ENCODE measurements at regions not wholly inside any gene's neighbourhood (a gene's known extent, or its start where the extent isn't known, plus 50 kb on each side); places are given as distances from the start of the nearest gene placed in this dataset.
"Not testable (repeated sequence)": the region's sequence is repeated elsewhere in the genome, so short reads cannot be mapped to it uniquely, and the experiment has no call there.

DNA sequence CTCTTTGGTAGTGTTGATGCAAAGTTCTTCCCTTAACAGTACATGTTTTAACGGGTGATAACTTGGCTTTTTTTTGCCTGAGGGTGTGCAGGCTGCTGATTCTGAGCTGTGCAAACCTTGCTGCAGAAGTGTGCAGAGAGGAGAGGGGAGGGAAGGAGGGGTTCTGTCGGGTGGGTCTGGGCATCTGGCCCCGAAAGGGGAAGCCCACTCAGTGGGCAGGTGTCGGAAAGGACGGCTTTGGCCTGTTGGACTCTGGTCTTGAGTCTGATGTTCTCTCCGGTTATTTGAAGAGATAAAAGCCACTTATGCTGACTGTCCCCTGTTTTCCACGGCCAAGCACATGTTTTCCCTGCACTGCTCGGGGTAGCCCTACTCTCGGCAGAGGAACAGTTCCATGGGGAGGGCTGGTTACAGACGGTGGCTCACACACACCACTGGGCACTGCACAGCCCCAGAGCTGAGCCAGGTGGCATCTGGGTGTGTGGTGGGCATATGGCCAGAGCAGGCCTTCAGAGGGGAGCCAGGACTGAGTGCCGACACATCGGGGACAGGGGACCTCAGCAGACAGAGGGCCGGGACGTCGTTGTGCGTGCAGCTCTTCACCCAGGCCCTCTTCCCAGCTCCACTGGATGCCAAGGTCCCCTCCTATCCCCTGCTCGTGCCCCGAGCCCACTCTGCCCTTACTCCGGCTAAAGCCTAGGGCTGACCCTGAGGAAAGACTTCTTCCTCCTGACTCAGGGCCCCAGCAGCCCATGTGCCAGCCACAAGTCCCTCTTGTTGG lies 93.2 kb downstream of the TEX29 start:
- DNase-seq = no peak

DNA sequence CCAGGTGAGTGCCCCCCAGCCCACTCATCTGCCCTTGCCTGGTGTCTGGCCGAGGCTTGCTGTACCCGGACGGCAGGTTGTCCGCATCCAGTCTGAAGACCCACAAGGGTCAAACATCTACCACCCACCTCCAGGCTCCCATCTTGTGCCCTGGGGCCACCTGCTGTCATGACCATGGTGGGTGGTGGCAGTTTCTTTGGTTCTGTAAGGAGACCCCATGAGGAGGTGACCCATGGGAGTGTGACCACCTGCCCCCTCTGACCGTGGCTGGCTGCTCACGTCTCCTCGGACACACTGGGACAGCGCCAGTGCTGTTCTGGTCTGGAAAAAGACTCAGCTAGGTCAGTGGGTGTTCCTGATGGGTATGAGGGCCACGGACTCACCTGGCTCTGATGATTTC lies 93.9 kb downstream of the TEX29 start:
- DNase-seq = no peak

DNA sequence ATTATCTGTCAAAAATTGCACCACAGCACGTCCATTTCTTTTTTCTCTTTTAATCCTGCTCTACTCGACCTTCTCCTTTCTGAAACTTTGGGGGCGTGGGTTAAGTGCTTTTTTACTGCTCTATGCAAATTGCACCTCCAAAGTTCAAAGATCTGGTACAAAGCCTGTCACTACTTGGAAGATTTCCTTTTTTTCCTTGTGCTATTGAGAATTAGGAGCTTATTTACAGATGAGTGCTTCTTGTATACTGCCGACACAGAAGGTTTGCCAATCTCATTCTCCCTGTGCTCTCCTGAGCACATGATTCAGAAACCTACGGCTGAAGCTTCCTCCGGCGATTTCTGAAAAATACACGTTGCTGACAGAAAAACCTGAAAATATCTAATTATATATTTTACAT lies 94.8 kb downstream of the TEX29 start:
- DNase-seq = no peak

DNA sequence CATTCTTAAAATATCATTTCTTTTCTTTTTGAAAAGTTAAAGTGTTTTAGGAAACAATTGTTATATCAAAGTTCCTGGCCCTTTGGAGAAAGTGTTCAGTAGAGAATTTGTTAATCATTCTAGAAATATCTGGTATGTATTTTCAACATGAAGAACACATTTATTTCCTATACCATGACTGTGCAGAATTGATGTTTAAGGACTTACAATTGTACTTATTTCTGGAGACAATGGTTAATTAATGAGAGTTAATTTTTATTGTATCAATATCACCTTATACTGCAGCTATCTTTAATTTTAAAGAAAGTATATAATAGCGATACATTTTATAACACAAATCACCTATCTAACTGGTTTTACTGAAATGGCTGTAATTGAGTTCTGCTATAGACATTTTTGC lies 95.3 kb downstream of the TEX29 start:
- DNase-seq = no peak

DNA sequence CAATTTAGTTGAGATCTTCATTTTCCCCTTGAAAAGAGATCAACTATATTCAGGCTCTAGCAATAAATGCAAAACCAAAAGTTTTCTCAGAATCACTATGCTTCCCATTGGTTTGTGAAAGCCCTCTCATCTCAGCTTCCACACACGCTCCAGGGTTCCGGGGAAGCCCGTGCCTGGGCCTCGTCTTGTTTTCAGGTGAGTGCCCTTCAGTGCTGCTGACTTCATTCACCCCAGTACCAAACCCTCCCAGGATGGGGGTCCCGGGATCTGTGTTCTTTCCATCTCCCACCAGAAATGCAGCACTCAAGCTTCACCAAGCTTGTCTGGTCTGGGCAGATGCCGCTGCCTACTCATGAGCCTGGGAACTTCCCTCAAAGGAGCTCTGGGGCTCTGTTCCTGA lies 97.7 kb downstream of the TEX29 start:
- DNase-seq = no peak

DNA sequence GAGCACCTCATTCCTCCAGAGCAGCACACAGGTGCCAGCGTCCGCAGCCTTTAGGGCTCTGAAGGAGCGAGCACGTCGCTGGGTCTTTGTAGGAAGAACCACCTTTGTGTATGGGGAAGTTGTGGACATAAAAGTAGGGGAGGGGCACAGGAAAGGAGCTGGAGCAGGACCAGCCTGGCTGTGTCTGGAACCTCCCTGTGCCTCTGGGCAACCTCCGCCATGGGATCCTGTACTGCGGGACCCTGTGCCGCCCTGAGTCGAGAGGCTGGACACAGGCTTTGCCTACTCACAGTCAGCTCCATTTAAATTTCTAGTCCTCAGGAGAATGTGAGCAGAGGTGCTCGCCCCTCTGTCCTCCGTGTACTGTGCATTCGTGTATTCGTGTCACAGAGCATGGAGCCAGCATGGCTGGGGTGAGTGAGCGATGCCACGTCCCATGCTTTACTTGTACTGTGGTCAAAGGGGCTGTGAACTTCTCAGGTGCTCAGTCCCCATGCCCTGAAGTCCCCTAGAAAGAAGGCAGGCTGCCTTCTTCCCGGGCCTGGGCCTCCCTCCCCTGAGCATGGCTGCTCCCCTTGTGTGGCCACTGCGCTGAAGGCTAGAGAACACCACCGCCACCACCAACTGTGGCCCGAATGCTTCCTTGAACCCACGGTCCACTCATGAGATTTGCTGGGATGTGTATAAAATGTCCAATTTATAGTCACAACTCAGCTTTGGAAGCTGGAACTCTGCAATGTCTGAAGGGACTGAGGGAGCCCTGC lies 99.9 kb downstream of the TEX29 start:
- no peak for DNase-seq

- no peak for DNase-seq
Observed at GRCh38 chr13:111421216-111421615, 100.8 kb downstream of the TEX29 start.

GRCh38 chr13:111422348-111422747 lies 101.9 kb downstream of the TEX29 start:
- DNase-seq = no peak

GRCh38 chr13:111423168-111423785 lies 102.8 kb downstream of the TEX29 start:
- no peak for DNase-seq

GRCh38 chr13:111424134-111424533 lies 103.7 kb downstream of the TEX29 start:
- DNase-seq = no peak

DNA sequence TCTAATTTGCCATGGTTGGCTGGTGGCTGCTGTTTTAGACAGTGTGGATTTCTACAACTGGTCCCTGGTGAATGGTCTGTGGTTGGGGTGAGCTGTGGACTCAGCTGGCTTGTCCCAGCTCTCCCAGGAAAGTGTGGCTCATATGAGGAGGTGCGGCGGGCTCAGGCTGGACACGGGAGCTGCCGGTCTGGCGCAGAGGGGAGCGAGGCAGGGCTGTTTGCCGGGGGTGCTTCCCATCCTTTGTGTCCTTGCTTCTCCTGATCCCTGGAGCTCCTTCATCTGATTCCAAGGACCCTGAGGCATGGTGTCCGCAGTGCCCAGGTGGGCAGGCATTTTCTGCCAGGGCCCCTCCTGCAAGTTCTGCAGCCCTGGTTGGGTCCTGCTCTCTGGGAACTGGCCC lies 104.9 kb downstream of the TEX29 start:
- no peak for DNase-seq

GRCh38 chr13:111429064-111429558 lies 108.7 kb downstream of the TEX29 start:
- DNase-seq = peak; percentile 4

GRCh38 chr13:111431206-111431605 lies 110.8 kb downstream of the TEX29 start:
- DNase-seq = no peak

GRCh38 chr13:111434578-111435159 lies 114.2 kb downstream of the TEX29 start:
- no peak for DNase-seq

DNA sequence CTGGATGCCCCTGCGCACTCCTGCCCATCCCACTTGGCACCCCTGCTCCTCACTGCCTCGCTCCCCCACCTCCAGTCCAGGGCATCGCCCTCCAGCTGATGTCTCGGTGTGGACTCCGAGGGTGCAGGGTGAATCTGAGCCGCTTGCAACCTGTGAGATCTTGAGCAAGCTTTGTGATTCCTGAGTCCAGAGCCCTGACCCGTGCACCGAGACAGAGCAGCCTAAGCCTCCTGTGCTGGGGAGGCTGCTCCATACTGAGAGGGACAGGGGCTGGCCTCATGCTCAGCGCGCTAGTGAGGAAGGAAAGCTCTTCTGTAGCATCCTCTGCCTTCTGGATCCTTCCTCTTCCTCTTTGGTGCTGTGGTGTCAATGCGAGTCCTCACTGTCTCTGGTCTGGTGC lies 116.0 kb downstream of the TEX29 start:
- no peak for DNase-seq

- DNase-seq = no peak
Observed at GRCh38 chr13:111437417-111437816, 117.0 kb downstream of the TEX29 start.

- no peak for DNase-seq
Observed at GRCh38 chr13:111437856-111438547, 117.6 kb downstream of the TEX29 start.

DNA sequence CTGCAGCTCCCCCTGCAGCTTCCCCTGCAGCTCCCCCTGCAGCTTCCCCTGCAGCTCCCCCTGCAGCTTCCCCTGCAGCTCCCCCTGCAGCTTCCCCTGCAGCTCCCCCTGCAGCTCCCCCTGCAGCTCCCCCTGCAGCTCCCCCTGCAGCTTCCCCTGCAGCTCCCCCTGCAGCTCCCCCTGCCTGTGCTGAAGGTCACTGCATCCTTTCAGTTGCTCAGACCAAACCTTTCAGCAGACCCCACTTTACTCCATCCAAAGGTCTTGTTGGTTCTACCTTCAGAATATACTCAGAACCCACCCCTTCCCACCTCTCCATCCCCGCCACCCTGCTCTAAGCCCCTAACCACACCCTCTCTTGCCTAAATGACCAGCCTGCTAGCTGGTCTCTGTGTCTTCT lies 120.0 kb downstream of the TEX29 start:
- not testable (repeated sequence) for DNase-seq

DNA sequence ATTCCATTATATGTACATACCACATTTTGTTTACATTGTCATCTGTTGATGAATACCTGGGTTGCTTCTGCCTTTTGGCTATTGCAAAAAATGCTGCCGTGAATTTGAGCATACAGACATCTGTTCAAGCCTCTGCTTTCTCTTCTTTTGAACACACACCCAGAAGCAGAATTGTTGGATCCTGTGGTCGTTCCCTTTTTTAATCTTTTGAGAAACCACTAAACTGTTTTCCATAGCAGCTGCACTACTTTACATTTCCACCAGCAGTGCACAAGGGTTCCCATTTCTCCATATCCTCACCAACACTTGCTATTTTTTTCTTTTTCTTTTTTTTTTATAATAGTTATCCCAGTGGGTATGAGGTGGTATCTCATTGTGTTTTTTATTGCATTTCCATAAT lies 123.5 kb downstream of the TEX29 start:
- DNase-seq = no peak

- DNase-seq = no peak
Observed at GRCh38 chr13:111448504-111448903, 128.1 kb downstream of the TEX29 start.

- no peak for DNase-seq
Observed at GRCh38 chr13:111449041-111449440, 128.6 kb downstream of the TEX29 start.

GRCh38 chr13:111451402-111451801 lies 131.0 kb downstream of the TEX29 start:
- no peak for DNase-seq
